NCI-H526 (cell line): ENCODE measurements at regions not wholly inside any gene's neighbourhood (a gene's known extent, or its start where the extent isn't known, plus 50 kb on each side); places are given as distances from the start of the nearest gene placed in this dataset.
"Not testable (repeated sequence)": the region's sequence is repeated elsewhere in the genome, so short reads cannot be mapped to it uniquely, and the experiment has no call there.

ENCODE experiments used
- DNase-seq, 2 experiments: peaks; one replicate each; lab custom pipeline; 2025; lab: John Stamatoyannopoulos, UW

- no peak for DNase-seq
These were observed 57.6 kb upstream of the FAM171A1 start for GRCh38 chr10:15428681-15429080.

- peak in 1 of 2 experiments; percentile 46 for DNase-seq
These were observed 56.8 kb upstream of the FAM171A1 start for GRCh38 chr10:15427843-15428414.

- DNase-seq = no peak
These were observed 55.5 kb upstream of the FAM171A1 start for GRCh38 chr10:15426558-15426957.

- DNase-seq = no peak
These were observed 55.0 kb upstream of the FAM171A1 start for GRCh38 chr10:15426115-15426514.

GRCh38 chr10:15421875-15422274 lies 50.8 kb upstream of the FAM171A1 start:
- not testable (repeated sequence) for DNase-seq
